Breast epithelium (tissue), 3 donors: ENCODE measurements at regions not wholly inside any gene's neighbourhood (a gene's known extent, or its start where the extent isn't known, plus 50 kb on each side); places are given as distances from the start of the nearest gene placed in this dataset.

Experiments
- CTCF ChIP-seq, 3 donors: fragments of 450-650 bp; IDR thresholded peaks; one replicate each; pipeline ENCODE4 v1.5.1; 2016 to 2017; ENCODE audit warnings: antibody characterized with exemption in 3 of 3, mild to moderate bottlenecking in 3 of 3, moderate library complexity in 3 of 3
- POLR2A ChIP-seq: fragments of 450-650 bp; IDR thresholded peaks from one replicate; pipeline ENCODE4 v1.6.1; 2016; ENCODE audit warnings: antibody characterized with exemption, mild to moderate bottlenecking, moderate library complexity
- POLR2AphosphoS5 ChIP-seq, 3 donors: sonication (generic); formaldehyde crosslinking; IDR thresholded peaks; one replicate each; pipeline ENCODE4 v1.6.1; 2017; ENCODE audit warnings: antibody characterized with exemption in 3 of 3

GRCh38 chr14:105845725-105846309, 319.4 kb downstream of the TMEM121 start:
- no peak for TF ChIP-seq POLR2A
- no peak for TF ChIP-seq CTCF (IDR thresholded peaks at IDR 0.05)
- TF ChIP-seq POLR2AphosphoS5 (IDR thresholded peaks at IDR 0.05): no peak
